SK-N-SH (cell line): ENCODE measurements at regions not wholly inside any gene's neighbourhood (a gene's known extent, or its start where the extent isn't known, plus 50 kb on each side); places are given as distances from the start of the nearest gene placed in this dataset.

Experiments used
- CTCF ChIA-PET: fragments of 300-600, 350-600 bp; formaldehyde crosslinking; extraction: SDS; loops from one replicate; lab custom pipeline; 2021; lab: Yijun Ruan, JAX
- POLR2A ChIA-PET: fragments of 350-600 bp; sonication (Branson Sonifier 250); formaldehyde crosslinking; extraction: SDS; loops from one replicate; lab custom pipeline; 2020; ENCODE audit warnings: antibody characterized with exemption, inconsistent platforms; lab: Yijun Ruan, JAX
- DNase-seq: peaks from one replicate; pipeline ENCODE4 v3.0.0; 2012
- H2AFZ ChIP-seq: fragments of 200-600 bp; sonication (generic); 2 replicates; pipeline ENCODE4 v1.8.1; 2016; ENCODE audit warnings: antibody characterized with exemption, mild to moderate bottlenecking, low read depth
- H3F3A ChIP-seq: fragments of 200-600 bp; sonication (generic); replicated peaks from 2 replicates; pipeline ENCODE3; 2016; ENCODE audit warnings: antibody characterized with exemption, mild to moderate bottlenecking; ENCODE audit not compliant: insufficient read depth
- H3K27ac ChIP-seq, 2 experiments: fragments of 200-500 bp in 1 of 2; fragments of 200-600 bp in 1 of 2; sonication (Bioruptor generic) in 1 of 2; sonication (generic), shearing (Covaris generic) in 1 of 2; 2 replicates each; pipeline versions ENCODE4 v1.5.1 to v1.6.1; 2014 to 2016; ENCODE audit warnings: low read depth in 2 of 2, inconsistent platforms in 1 of 2, low read length in 1 of 2, mild to moderate bottlenecking in 1 of 2, mixed read lengths in 1 of 2
- H3K27me3 ChIP-seq: fragments of 200-600 bp; sonication (generic), shearing (Covaris generic); 2 replicates; pipeline ENCODE4 v1.6.1; 2016; ENCODE audit warnings: mixed run types; ENCODE audit not compliant: insufficient read depth
- H3K36me3 ChIP-seq, 2 experiments: fragments of 200-500 bp in 1 of 2; fragments of 200-600 bp in 1 of 2; sonication (Bioruptor generic) in 1 of 2; sonication (generic) in 1 of 2; replicated peaks in 1 of 2; 2 replicates each; pipeline versions ENCODE3 to v1.5.1; 2014 to 2016; ENCODE audit warnings: low read length in 1 of 2, mild to moderate bottlenecking in 1 of 2; ENCODE audit not compliant: insufficient read depth in 2 of 2, control insufficient read depth in 1 of 2
- H3K4me1 ChIP-seq, 2 experiments: fragments of 200-500 bp in 1 of 2; fragments of 200-600 bp in 1 of 2; sonication (Bioruptor generic) in 1 of 2; sonication (generic), shearing (Covaris generic) in 1 of 2; 2 replicates each; pipeline versions ENCODE4 v1.5.1 to v1.6.1; 2014 to 2016; ENCODE audit warnings: low read depth in 1 of 2, low read length in 1 of 2, mixed run types in 1 of 2; ENCODE audit not compliant: insufficient read depth in 2 of 2, control insufficient read depth in 1 of 2
- H3K4me2 ChIP-seq: fragments of 200-600 bp; sonication (generic), shearing (Covaris generic); 2 replicates; pipeline ENCODE4 v1.6.1; 2017; ENCODE audit warnings: mixed run types
- H3K4me3 ChIP-seq, 2 experiments: fragments of 200-500 bp in 1 of 2; fragments of 200-600 bp in 1 of 2; sonication (Bioruptor generic) in 1 of 2; sonication (generic), shearing (Covaris generic) in 1 of 2; 2 replicates each; pipeline versions ENCODE4 v1.5.1 to v1.8.1; 2014 to 2016; ENCODE audit warnings: low read depth in 2 of 2, inconsistent platforms in 1 of 2, low read length in 1 of 2, mild to moderate bottlenecking in 1 of 2, mixed read lengths in 1 of 2, moderate library complexity in 1 of 2
- H3K79me2 ChIP-seq: fragments of 200-600 bp; sonication (generic); 2 replicates; pipeline ENCODE4 v1.8.1; 2017; ENCODE audit warnings: mild to moderate bottlenecking; ENCODE audit not compliant: insufficient read depth
- H3K9ac ChIP-seq: fragments of 200-600 bp; sonication (generic); 2 replicates; pipeline ENCODE4 v1.6.1; 2017; ENCODE audit warnings: mixed run types
- H3K9me2 ChIP-seq: fragments of 200-600 bp; sonication (generic); 2 replicates; pipeline ENCODE4 v1.6.1; 2017; ENCODE audit warnings: mixed run types
- H3K9me3 ChIP-seq: fragments of 200-600 bp; sonication (generic); 2 replicates; pipeline ENCODE4 v1.6.1; 2017; ENCODE audit warnings: mixed run types, mild to moderate bottlenecking, moderate library complexity
- H4K20me1 ChIP-seq: fragments of 200-600 bp; sonication (generic); 2 replicates; pipeline ENCODE4 v1.6.1; 2017; ENCODE audit warnings: mild to moderate bottlenecking, mixed run types; ENCODE audit not compliant: insufficient read depth
- CTCF ChIP-seq: fragments of 200-600 bp; sonication (generic); IDR thresholded peaks from 2 replicates; pipeline ENCODE4 v1.6.1; 2017; ENCODE audit warnings: antibody characterized with exemption, mild to moderate bottlenecking, moderate library complexity
- ELF1 ChIP-seq: IDR thresholded peaks from 2 replicates; pipeline ENCODE4 v1.4.0; 2012
- EZH2phosphoT487 ChIP-seq: fragments of 200-600 bp; sonication (generic); IDR thresholded peaks from 2 replicates; pipeline ENCODE4 v1.6.1; 2017; ENCODE audit warnings: low read depth, mixed run types, mild to moderate bottlenecking, antibody characterized with exemption, moderate library complexity, borderline replicate concordance
- FOXJ3 ChIP-seq: sonication (generic); formaldehyde crosslinking; IDR thresholded peaks from 2 replicates; pipeline ENCODE4 v1.5.1; 2020; ENCODE audit warnings: mild to moderate bottlenecking, missing genetic modification reagents
- GABPA ChIP-seq: IDR thresholded peaks from 2 replicates; pipeline ENCODE4 v1.4.0; 2012; ENCODE audit warnings: low read depth, mild to moderate bottlenecking
- JUND ChIP-seq: IDR thresholded peaks from 2 replicates; pipeline ENCODE4 v1.4.0; 2012
- MEF2A ChIP-seq: IDR thresholded peaks from 2 replicates; pipeline ENCODE4 v1.4.0; 2012; ENCODE audit warnings: low read depth, borderline replicate concordance
- MXI1 ChIP-seq: IDR thresholded peaks from 2 replicates; pipeline ENCODE4 v1.6.1; 2012; ENCODE audit warnings: mild to moderate bottlenecking, low read depth, low read length, improper control_type of control experiment
- NFIC ChIP-seq: IDR thresholded peaks from 2 replicates; pipeline ENCODE4 v1.4.0; 2012; ENCODE audit warnings: borderline replicate concordance
- RCOR1 ChIP-seq: fragments of 150-350 bp; IDR thresholded peaks from 2 replicates; pipeline ENCODE4 v1.6.1; 2017; ENCODE audit warnings: antibody characterized with exemption, low read length
- USF2 ChIP-seq: fragments of 150-350 bp; IDR thresholded peaks from 2 replicates; pipeline ENCODE4 v1.6.1; 2017; ENCODE audit warnings: antibody characterized with exemption, low read length, low read depth, borderline replicate concordance
- WGBS: methylation state at CpG from one replicate; pipeline ENCODE4 v1.1.6; 2017; ENCODE audit warnings: low lambda C conversion rate; 5-methylcytosine and 5-hydroxymethylcytosine counted together
- TF ChIP-seq, protein P1 (sequence below): fragments of 150-350 bp; IDR thresholded peaks from 2 replicates; pipeline ENCODE4 v1.6.1; 2016; ENCODE audit warnings: mild to moderate bottlenecking, low read depth, low read length

DNA sequence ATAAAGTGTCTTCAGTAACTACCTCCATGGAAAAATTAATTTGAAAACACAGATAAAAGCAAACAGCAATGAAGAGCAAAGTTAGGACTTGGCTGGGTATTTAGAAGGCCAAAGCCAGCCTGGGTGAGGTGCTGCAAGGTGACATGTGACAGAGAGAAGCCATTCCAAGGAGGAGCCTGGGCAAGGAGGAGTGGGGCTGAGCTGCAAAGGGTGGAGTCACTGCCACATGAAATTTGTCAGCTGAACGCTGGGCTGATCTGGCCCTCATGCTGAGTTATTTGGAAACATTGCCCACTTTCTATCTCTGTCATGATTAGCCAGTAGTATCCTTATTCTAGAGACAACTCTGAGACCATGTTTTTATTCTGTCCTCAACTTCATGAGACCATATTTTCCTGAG, 76.3 kb downstream of the PERP start:
- H3K27ac ChIP-seq = no peak overlapping the region
- ChIA-PET CTCF (no interaction called here), POLR2A (no interaction called here)
- H3K79me2 ChIP-seq = no peaks in the 10 kb centered on the region
- DNase-seq = no peak
- H3F3A ChIP-seq = no peaks in the 10 kb centered on the region
- 0% methylated on average over 1 of the region's 1 CpG for WGBS
- no peaks in the 10 kb centered on the region for H3K4me1 ChIP-seq
- no peak overlapping the region for H3K9ac ChIP-seq
- H3K9me2 ChIP-seq = no peaks in the 10 kb centered on the region
- H4K20me1 ChIP-seq = no peaks in the 10 kb centered on the region
- no peak for TF ChIP-seq EZH2phosphoT487
- TF ChIP-seq MXI1 = no peak
- TF ChIP-seq FOXJ3 (CRISPR knock-in tag) = no peak
- TF ChIP-seq USF2 = no peak
- TF ChIP-seq, protein P1, sequence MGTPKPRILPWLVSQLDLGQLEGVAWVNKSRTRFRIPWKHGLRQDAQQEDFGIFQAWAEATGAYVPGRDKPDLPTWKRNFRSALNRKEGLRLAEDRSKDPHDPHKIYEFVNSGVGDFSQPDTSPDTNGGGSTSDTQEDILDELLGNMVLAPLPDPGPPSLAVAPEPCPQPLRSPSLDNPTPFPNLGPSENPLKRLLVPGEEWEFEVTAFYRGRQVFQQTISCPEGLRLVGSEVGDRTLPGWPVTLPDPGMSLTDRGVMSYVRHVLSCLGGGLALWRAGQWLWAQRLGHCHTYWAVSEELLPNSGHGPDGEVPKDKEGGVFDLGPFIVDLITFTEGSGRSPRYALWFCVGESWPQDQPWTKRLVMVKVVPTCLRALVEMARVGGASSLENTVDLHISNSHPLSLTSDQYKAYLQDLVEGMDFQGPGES = no peak
- no peak for TF ChIP-seq JUND
- TF ChIP-seq ELF1 = no peak
- TF ChIP-seq NFIC = no peak
- TF ChIP-seq CTCF = no peak
- no peak for TF ChIP-seq MEF2A
- TF ChIP-seq GABPA = no peak
- no peak for TF ChIP-seq RCOR1
- no peak overlapping the region for H3K4me3 ChIP-seq
- no peak overlapping the region for H2AFZ ChIP-seq
- no peaks in the 10 kb centered on the region for H3K36me3 ChIP-seq
- H3K4me2 ChIP-seq = no peak overlapping the region
- no peaks in the 10 kb centered on the region for H3K9me3 ChIP-seq
- H3K27me3 ChIP-seq = no peaks in the 10 kb centered on the region

- no peaks in the 10 kb centered on the region for H3K79me2 ChIP-seq
- no peak for DNase-seq
- no peaks in the 10 kb centered on the region for H3K9me2 ChIP-seq
- WGBS = 8% methylated on average over 4 of the region's 4 CpGs
- H3K9me3 ChIP-seq = no peaks in the 10 kb centered on the region
- H2AFZ ChIP-seq = no peak overlapping the region
- no peaks in the 10 kb centered on the region for H4K20me1 ChIP-seq
- no peak overlapping the region for H3K4me2 ChIP-seq
- no peak overlapping the region for H3K9ac ChIP-seq
- H3K27me3 ChIP-seq = no peaks in the 10 kb centered on the region
- H3K4me3 ChIP-seq = no peak overlapping the region
- no peak overlapping the region for H3K27ac ChIP-seq
- POLR2A ChIA-PET = no interaction called here
- no peaks in the 10 kb centered on the region for H3K4me1 ChIP-seq
- H3F3A ChIP-seq = no peaks in the 10 kb centered on the region
- TF ChIP-seq EZH2phosphoT487 = no peak
- CTCF ChIA-PET = no interaction called here
- H3K36me3 ChIP-seq = no peaks in the 10 kb centered on the region
These were observed 75.8 kb downstream of the PERP start for GRCh38 chr6:138031417-138031816.
